A673 (cell line): ENCODE measurements at regions not wholly inside any gene's neighbourhood (a gene's known extent, or its start where the extent isn't known, plus 50 kb on each side); places are given as distances from the start of the nearest gene placed in this dataset.

Source experiments
- CTCF ChIP-seq: fragments of 300-800, 200-600 bp; sonication (generic); conservative IDR thresholded peaks from 2 replicates; pipeline ENCODE4 v1.5.1; 2017; ENCODE audit warnings: low read depth, mild to moderate bottlenecking, antibody characterized with exemption, low read length, moderate library complexity, mixed read lengths
- EZH2 ChIP-seq: fragments of 200-600 bp; sonication (generic); IDR thresholded peaks from 2 replicates; pipeline ENCODE4 v1.6.1; 2017; ENCODE audit warnings: borderline replicate concordance, low read depth, mild to moderate bottlenecking, mixed read lengths, antibody characterized with exemption, low read length; ENCODE audit not compliant: poor library complexity, severe bottlenecking

GRCh38 chr4:29560452-29560851 is 1159.7 kb upstream of the PCDH7 start:
- TF ChIP-seq CTCF (no peak), EZH2 (no peak)
